Endothelial cell (in vitro differentiated cells): ENCODE measurements at regions not wholly inside any gene's neighbourhood (a gene's known extent, or its start where the extent isn't known, plus 50 kb on each side); places are given as distances from the start of the nearest gene placed in this dataset.

Experiments
- DNase-seq: peaks from one replicate; pipeline ENCODE4 v3.0.0; 2021; ENCODE audit warnings: low spot score
- H3K27ac Mint-ChIP-seq: one replicate; pipeline ENCODE4 v1.8.0; 2021; ENCODE audit warnings: mixed read lengths, inconsistent platforms; ENCODE audit not compliant: unreplicated experiment
- H3K27me3 Mint-ChIP-seq: one replicate; pipeline ENCODE4 v1.8.0; 2021; ENCODE audit warnings: mild to moderate bottlenecking, moderate library complexity, mixed read lengths, inconsistent platforms; ENCODE audit not compliant: unreplicated experiment
- H3K36me3 Mint-ChIP-seq: one replicate; pipeline ENCODE4 v1.8.0; 2021; ENCODE audit warnings: mild to moderate bottlenecking, low read depth, mixed read lengths, inconsistent platforms; ENCODE audit not compliant: unreplicated experiment
- H3K4me1 Mint-ChIP-seq: one replicate; pipeline ENCODE4 v1.8.0; 2021; ENCODE audit warnings: mild to moderate bottlenecking, mixed read lengths, inconsistent platforms; ENCODE audit not compliant: unreplicated experiment
- H3K4me3 Mint-ChIP-seq: one replicate; pipeline ENCODE4 v1.8.0; 2021; ENCODE audit warnings: mild to moderate bottlenecking, mixed read lengths, inconsistent platforms; ENCODE audit not compliant: unreplicated experiment
- H3K9me3 Mint-ChIP-seq: one replicate; pipeline ENCODE4 v1.8.0; 2021; ENCODE audit warnings: mixed read lengths, inconsistent platforms; ENCODE audit not compliant: unreplicated experiment
- CTCF ChIP-seq: fragments of 200-600 bp; sonication (generic); IDR thresholded peaks from one replicate; pipeline ENCODE4 v1.5.0; 2021; ENCODE audit warnings: antibody characterized with exemption; ENCODE audit not compliant: unreplicated experiment

GRCh38 chr9:85292261-85292660, 449.5 kb downstream of the AGTPBP1 start:
- Mint-ChIP-seq H3K9me3 (no peaks in the 10 kb centered on the region), H3K4me3 (no peak overlapping the region), H3K27me3 (no peaks in the 10 kb centered on the region), H3K36me3 (peaks cover 6% of the 10 kb centered on the region), H3K4me1 (no peaks in the 10 kb centered on the region), H3K27ac (no peak overlapping the region)
- no peak for DNase-seq
- no peak for TF ChIP-seq CTCF

GRCh38 chr9:85291266-85291665, 450.5 kb downstream of the AGTPBP1 start:
- no peak overlapping the region for H3K27ac Mint-ChIP-seq
- no peak overlapping the region for H3K4me3 Mint-ChIP-seq
- H3K9me3 Mint-ChIP-seq, result no peaks in the 10 kb centered on the region
- no peak for DNase-seq
- H3K27me3 Mint-ChIP-seq, result no peaks in the 10 kb centered on the region
- no peak for TF ChIP-seq CTCF
- no peaks in the 10 kb centered on the region for H3K4me1 Mint-ChIP-seq
- H3K36me3 Mint-ChIP-seq, result peaks cover 6% of the 10 kb centered on the region

- no peak for DNase-seq
- no peak overlapping the region for H3K27ac Mint-ChIP-seq
- peaks cover 6% of the 10 kb centered on the region for H3K36me3 Mint-ChIP-seq
- H3K4me3 Mint-ChIP-seq, result no peak overlapping the region
- no peaks in the 10 kb centered on the region for H3K4me1 Mint-ChIP-seq
- no peaks in the 10 kb centered on the region for H3K9me3 Mint-ChIP-seq
- TF ChIP-seq CTCF, result no peak
- no peaks in the 10 kb centered on the region for H3K27me3 Mint-ChIP-seq
These were observed 451.7 kb downstream of the AGTPBP1 start for GRCh38 chr9:85290019-85290418.

GRCh38 chr9:85289142-85289541, 452.6 kb downstream of the AGTPBP1 start:
- peaks cover 6% of the 10 kb centered on the region for H3K36me3 Mint-ChIP-seq
- no peak for DNase-seq
- H3K4me1 Mint-ChIP-seq, result no peaks in the 10 kb centered on the region
- no peaks in the 10 kb centered on the region for H3K27me3 Mint-ChIP-seq
- no peak overlapping the region for H3K27ac Mint-ChIP-seq
- H3K9me3 Mint-ChIP-seq, result no peaks in the 10 kb centered on the region
- no peak overlapping the region for H3K4me3 Mint-ChIP-seq
- TF ChIP-seq CTCF, result no peak

- TF ChIP-seq CTCF, result no peak
- no peaks in the 10 kb centered on the region for H3K4me1 Mint-ChIP-seq
- H3K4me3 Mint-ChIP-seq, result no peak overlapping the region
- H3K36me3 Mint-ChIP-seq, result peaks cover 3% of the 10 kb centered on the region
- no peak for DNase-seq
- no peaks in the 10 kb centered on the region for H3K9me3 Mint-ChIP-seq
- no peaks in the 10 kb centered on the region for H3K27me3 Mint-ChIP-seq
- H3K27ac Mint-ChIP-seq, result no peak overlapping the region
These were observed 458.3 kb downstream of the AGTPBP1 start for GRCh38 chr9:85283421-85283820.
